GM10248 (cell line): ENCODE measurements at regions not wholly inside any gene's neighbourhood (a gene's known extent, or its start where the extent isn't known, plus 50 kb on each side); places are given as distances from the start of the nearest gene placed in this dataset.

Experiments used
- CTCF ChIA-PET: fragments of 300-600 bp; sonication (Branson Sonifier 250); formaldehyde crosslinking; extraction: SDS; loops from one replicate; lab custom pipeline; 2021; ENCODE audit warnings: antibody characterized with exemption; lab: Yijun Ruan, JAX
- POLR2A ChIA-PET: fragments of 350-650 bp; sonication (Branson Sonifier 250); formaldehyde crosslinking; extraction: SDS; loops from one replicate; lab custom pipeline; 2020; ENCODE audit warnings: antibody characterized with exemption; lab: Yijun Ruan, JAX
- DNase-seq: peaks from one replicate; pipeline ENCODE4 v3.0.0; 2012; ENCODE audit errors: extremely low spot score
- TF ChIP-seq, protein P1 (sequence below): IDR thresholded peaks from 2 replicates; pipeline ENCODE4 v1.5.1; 2012; ENCODE audit warnings: mild to moderate bottlenecking, low read depth; ENCODE audit errors: extremely low read depth, missing control alignments, control extremely low read depth

DNA sequence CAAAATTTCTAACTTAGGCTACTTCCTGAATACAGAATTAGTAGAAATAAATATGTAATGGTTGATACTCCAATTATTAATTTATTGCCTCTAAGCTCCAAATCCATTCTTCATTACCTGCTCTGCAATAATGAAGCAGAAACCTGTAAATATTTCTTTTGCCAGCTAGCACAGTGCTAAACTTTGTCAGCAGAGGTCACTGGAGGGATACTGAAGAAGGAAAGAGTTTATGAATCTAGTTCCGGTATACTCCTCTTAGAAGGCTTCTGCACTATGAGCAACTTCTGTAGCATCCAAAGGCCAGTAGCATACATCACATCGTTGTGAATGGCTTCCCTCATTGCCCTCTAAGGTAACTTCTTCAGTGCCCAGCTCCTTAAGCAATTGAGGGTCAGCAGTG is 81.0 kb upstream of the LHX8 start:
- POLR2A ChIA-PET, result no interaction called here
- TF ChIP-seq, protein P1, sequence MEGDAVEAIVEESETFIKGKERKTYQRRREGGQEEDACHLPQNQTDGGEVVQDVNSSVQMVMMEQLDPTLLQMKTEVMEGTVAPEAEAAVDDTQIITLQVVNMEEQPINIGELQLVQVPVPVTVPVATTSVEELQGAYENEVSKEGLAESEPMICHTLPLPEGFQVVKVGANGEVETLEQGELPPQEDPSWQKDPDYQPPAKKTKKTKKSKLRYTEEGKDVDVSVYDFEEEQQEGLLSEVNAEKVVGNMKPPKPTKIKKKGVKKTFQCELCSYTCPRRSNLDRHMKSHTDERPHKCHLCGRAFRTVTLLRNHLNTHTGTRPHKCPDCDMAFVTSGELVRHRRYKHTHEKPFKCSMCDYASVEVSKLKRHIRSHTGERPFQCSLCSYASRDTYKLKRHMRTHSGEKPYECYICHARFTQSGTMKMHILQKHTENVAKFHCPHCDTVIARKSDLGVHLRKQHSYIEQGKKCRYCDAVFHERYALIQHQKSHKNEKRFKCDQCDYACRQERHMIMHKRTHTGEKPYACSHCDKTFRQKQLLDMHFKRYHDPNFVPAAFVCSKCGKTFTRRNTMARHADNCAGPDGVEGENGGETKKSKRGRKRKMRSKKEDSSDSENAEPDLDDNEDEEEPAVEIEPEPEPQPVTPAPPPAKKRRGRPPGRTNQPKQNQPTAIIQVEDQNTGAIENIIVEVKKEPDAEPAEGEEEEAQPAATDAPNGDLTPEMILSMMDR, result no peak
- DNase-seq, result no peak
- CTCF ChIA-PET, result interaction anchor here (1.0 to 2.1 kb wide), 2 partner anchors 7 to 33 kb away, joined by 4 to 6 read pairs; no protein-coding TSS in a partner anchor

DNA sequence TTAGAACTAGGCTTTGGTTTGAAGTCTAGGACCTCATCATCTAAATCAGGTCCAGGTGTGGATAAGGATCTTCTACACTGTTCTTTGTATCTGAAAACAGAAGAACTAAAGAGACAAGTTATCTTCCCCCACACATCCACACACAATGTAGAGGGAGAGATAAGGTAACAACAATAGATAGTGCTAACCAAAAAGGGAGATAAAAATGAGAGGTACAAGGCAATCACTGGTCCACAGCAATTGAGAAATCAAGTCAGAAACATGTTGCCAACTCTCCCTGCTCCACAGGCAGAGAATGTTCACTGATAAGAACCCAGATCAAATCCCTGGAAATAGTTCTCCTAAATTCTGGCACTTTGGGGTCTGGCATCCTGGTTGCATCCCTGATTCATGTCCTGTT is 75.8 kb upstream of the LHX8 start:
- CTCF ChIA-PET, result no interaction called here
- TF ChIP-seq, protein P1, result no peak
- POLR2A ChIA-PET, result no interaction called here
- no peak for DNase-seq

GRCh38 chr1:75062111-75062510 is 72.1 kb upstream of the LHX8 start:
- ChIA-PET POLR2A (no interaction called here), CTCF (no interaction called here)
- DNase-seq, result no peak
- TF ChIP-seq, protein P1, result no peak

- POLR2A ChIA-PET, result no interaction called here
- CTCF ChIA-PET, result no interaction called here
- TF ChIP-seq, protein P1, result no peak
- DNase-seq, result no peak
These were observed 66.2 kb upstream of the LHX8 start for GRCh38 chr1:75067975-75068374.

- ChIA-PET CTCF (interaction anchor here (1.3 to 1.4 kb wide), 2 partner anchors 16 to 45 kb away, joined by 3 to 4 read pairs; no protein-coding TSS in a partner anchor), POLR2A (no interaction called here)
- TF ChIP-seq, protein P1, result no peak
- no peak for DNase-seq
These were observed 59.3 kb upstream of the LHX8 start for GRCh38 chr1:75074831-75075395.

- TF ChIP-seq, protein P1, result no peak
- ChIA-PET CTCF (no interaction called here), POLR2A (no interaction called here)
- DNase-seq, result no peak
These were observed 54.5 kb upstream of the LHX8 start for GRCh38 chr1:75079538-75080290.
